ENCODE measurements at regions not wholly inside any gene's neighbourhood (a gene's known extent, or its start where the extent isn't known, plus 50 kb on each side); places are given as distances from the start of the nearest gene placed in this dataset.

GRCh38 chr4:20483416-20483815, 216.8 kb upstream of the PACRGL start:
- BruUV-seq (replicated peaks): no TSS peak
- Histone ChIP-seq H3K79me2 (ENCODE audit: control insufficient read depth, insufficient read depth, low read length) (no peaks in the 10 kb centered on the region), H3K4me2 (ENCODE audit: insufficient read depth, low read length) (no peak overlapping the region), H3K9ac (replicated peaks; ENCODE audit: extremely low read depth, insufficient read depth, low read length) (no peak overlapping the region), H3K36me3 (ENCODE audit: control insufficient read depth in 2 of 2, extremely low read depth in 1 of 2, insufficient read depth in 2 of 2, low read length in 2 of 2) (no peaks in the 10 kb centered on the region), H3K4me3 (replicated peaks in 1 of 3; ENCODE audit: insufficient read depth in 1 of 3, low read depth in 1 of 3, low read length in 3 of 3) (no peak overlapping the region), H3K27me3 (ENCODE audit: control insufficient read depth in 2 of 2, insufficient read depth in 2 of 2, low read length in 2 of 2) (no peaks in the 10 kb centered on the region), H3K9me1 (replicated peaks; ENCODE audit: control insufficient read depth, extremely low read depth, insufficient read depth, low read length) (no peaks in the 10 kb centered on the region), H3K9me3 (replicated peaks; ENCODE audit: control insufficient read depth, insufficient read depth, low read length) (no peaks in the 10 kb centered on the region), H3K4me1 (ENCODE audit: control insufficient read depth, extremely low read depth, insufficient read depth, low read length) (no peaks in the 10 kb centered on the region), H3K27ac (ENCODE audit: insufficient read depth, low read depth, low read length) (no peak overlapping the region), H2AFZ (ENCODE audit: low read depth, low read length) (no peak overlapping the region), H4K20me1 (replicated peaks; ENCODE audit: control insufficient read depth, extremely low read depth, insufficient read depth, low read length) (no peaks in the 10 kb centered on the region)
- no peak for DNase-seq (ENCODE audit: low read depth, low spot score)
- POLR2A ChIA-PET: no interaction called here
- intact Hi-C loops (cut with micrococcal nuclease): no loop called here
- CTCF ChIA-PET: no interaction called here
- no peak for FAIRE-seq
- dilution Hi-C loops (cut with MboI; ENCODE audit: extremely low pct_ligation_motif_present, low sequenced_read_pairs): no loop called here
- TF ChIP-seq MYC (IDR thresholded peaks at IDR 0.05; ENCODE audit: low read depth, low read length): no peak
- TF ChIP-seq POLR2A (IDR thresholded peaks at IDR 0.05; ENCODE audit: low read depth, low read length): no peak
- no peak for TF ChIP-seq EZH2 (IDR thresholded peaks at IDR 0.05; ENCODE audit: borderline replicate concordance, low read depth, low read length, severe bottlenecking)
- TF ChIP-seq, protein P1, sequence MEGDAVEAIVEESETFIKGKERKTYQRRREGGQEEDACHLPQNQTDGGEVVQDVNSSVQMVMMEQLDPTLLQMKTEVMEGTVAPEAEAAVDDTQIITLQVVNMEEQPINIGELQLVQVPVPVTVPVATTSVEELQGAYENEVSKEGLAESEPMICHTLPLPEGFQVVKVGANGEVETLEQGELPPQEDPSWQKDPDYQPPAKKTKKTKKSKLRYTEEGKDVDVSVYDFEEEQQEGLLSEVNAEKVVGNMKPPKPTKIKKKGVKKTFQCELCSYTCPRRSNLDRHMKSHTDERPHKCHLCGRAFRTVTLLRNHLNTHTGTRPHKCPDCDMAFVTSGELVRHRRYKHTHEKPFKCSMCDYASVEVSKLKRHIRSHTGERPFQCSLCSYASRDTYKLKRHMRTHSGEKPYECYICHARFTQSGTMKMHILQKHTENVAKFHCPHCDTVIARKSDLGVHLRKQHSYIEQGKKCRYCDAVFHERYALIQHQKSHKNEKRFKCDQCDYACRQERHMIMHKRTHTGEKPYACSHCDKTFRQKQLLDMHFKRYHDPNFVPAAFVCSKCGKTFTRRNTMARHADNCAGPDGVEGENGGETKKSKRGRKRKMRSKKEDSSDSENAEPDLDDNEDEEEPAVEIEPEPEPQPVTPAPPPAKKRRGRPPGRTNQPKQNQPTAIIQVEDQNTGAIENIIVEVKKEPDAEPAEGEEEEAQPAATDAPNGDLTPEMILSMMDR (IDR thresholded peaks at IDR 0.05; ENCODE audit: extremely low read depth in 1 of 2, insufficient read depth in 1 of 2, low read depth in 1 of 2, low read length in 2 of 2): no peak
- TF ChIP-seq JUN (IDR thresholded peaks at IDR 0.05; ENCODE audit: borderline replicate concordance, insufficient read depth, insufficient read length, low read depth): no peak
- TF ChIP-seq, protein P2, sequence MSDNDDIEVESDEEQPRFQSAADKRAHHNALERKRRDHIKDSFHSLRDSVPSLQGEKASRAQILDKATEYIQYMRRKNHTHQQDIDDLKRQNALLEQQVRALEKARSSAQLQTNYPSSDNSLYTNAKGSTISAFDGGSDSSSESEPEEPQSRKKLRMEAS (IDR thresholded peaks at IDR 0.05; ENCODE audit: insufficient read depth, insufficient read length): no peak
- no peak for TF ChIP-seq FOS (IDR thresholded peaks at IDR 0.05; ENCODE audit: borderline replicate concordance, insufficient read depth, low read length)
- no peak for TF ChIP-seq POLR2AphosphoS5 (IDR thresholded peaks at IDR 0.05; ENCODE audit: insufficient read depth, low read depth, low read length)
- TF ChIP-seq GATA2 (IDR thresholded peaks at IDR 0.05; ENCODE audit: insufficient read depth, insufficient read length, low read depth, low read length): no peak

Measured in endothelial cell of umbilical vein (primary cell).